ENCODE measurements at regions not wholly inside any gene's neighbourhood (a gene's known extent, or its start where the extent isn't known, plus 50 kb on each side); places are given as distances from the start of the nearest gene placed in this dataset.

DNA sequence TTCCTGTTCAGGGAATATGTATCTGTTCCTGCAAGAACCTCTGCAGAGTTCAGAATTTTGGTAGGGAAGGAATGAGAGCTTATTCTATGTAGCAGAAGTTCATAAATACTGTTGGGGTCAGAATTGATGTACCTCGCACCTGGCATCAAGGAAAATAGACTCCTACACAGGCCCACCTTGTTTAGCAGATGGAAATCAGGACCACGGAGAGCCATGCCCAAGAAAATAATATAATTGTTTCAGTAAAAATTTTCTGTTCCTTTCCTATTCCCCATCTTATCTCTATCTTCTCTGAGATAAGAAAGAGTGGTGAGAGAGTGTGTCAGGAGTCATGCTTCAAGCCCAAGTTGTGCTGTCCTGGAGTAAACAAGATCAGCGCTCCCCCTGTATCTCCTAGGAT, 404.7 kb upstream of the UBE2E2 start:
- TF ChIP-seq, protein P1, sequence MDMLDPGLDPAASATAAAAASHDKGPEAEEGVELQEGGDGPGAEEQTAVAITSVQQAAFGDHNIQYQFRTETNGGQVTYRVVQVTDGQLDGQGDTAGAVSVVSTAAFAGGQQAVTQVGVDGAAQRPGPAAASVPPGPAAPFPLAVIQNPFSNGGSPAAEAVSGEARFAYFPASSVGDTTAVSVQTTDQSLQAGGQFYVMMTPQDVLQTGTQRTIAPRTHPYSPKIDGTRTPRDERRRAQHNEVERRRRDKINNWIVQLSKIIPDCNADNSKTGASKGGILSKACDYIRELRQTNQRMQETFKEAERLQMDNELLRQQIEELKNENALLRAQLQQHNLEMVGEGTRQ (IDR thresholded peaks at IDR 0.05; ENCODE audit: low read depth, low read length), result no peak
- TF ChIP-seq, protein P1 (CRISPR knock-in tag; IDR thresholded peaks at IDR 0.05; ENCODE audit: borderline replicate concordance), result no peak
- no peak for TF ChIP-seq BHLHE40 (IDR thresholded peaks at IDR 0.05; ENCODE audit: low read length)
- TF ChIP-seq, protein P2, sequence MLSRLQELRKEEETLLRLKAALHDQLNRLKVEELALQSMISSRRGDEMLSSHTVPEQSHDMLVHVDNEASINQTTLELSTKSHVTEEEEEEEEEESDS (CRISPR knock-in tag; IDR thresholded peaks at IDR 0.05; ENCODE audit: borderline replicate concordance), result no peak
- TF ChIP-seq, protein P3, sequence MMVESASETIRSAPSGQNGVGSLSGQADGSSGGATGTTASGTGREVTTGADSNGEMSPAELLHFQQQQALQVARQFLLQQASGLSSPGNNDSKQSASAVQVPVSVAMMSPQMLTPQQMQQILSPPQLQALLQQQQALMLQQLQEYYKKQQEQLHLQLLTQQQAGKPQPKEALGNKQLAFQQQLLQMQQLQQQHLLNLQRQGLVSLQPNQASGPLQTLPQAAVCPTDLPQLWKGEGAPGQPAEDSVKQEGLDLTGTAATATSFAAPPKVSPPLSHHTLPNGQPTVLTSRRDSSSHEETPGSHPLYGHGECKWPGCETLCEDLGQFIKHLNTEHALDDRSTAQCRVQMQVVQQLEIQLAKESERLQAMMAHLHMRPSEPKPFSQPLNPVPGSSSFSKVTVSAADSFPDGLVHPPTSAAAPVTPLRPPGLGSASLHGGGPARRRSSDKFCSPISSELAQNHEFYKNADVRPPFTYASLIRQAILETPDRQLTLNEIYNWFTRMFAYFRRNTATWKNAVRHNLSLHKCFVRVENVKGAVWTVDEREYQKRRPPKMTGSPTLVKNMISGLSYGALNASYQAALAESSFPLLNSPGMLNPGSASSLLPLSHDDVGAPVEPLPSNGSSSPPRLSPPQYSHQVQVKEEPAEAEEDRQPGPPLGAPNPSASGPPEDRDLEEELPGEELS (CRISPR knock-in tag; IDR thresholded peaks at IDR 0.05), result no peak
- TF ChIP-seq MBNL3 (CRISPR knock-in tag; conservative IDR thresholded peaks at IDR 0.05), result no peak
- no peak for TF ChIP-seq HOXA7 (CRISPR knock-in tag; IDR thresholded peaks at IDR 0.05)
- no peak for TF ChIP-seq ZNF619 (CRISPR knock-in tag; IDR thresholded peaks at IDR 0.05)
- no peak for TF ChIP-seq TGIF2 (CRISPR knock-in tag; IDR thresholded peaks at IDR 0.05)
- no peak for TF ChIP-seq PRMT3 (CRISPR knock-in tag; IDR thresholded peaks at IDR 0.05; ENCODE audit: borderline replicate concordance, low read depth)

Measured in HepG2 (cell line).